ENCODE measurements at regions not wholly inside any gene's neighbourhood (a gene's known extent, or its start where the extent isn't known, plus 50 kb on each side); places are given as distances from the start of the nearest gene placed in this dataset.
"Not testable (repeated sequence)": the region's sequence is repeated elsewhere in the genome, so short reads cannot be mapped to it uniquely, and the experiment has no call there.

- H3K4me1 ChIP-seq (ENCODE audit: insufficient read depth, low read length), result no peaks in the 10 kb centered on the region
- H3K9me3 ChIP-seq (ENCODE audit: low read length), result no peaks in the 10 kb centered on the region
- no peaks in the 10 kb centered on the region for H3K27me3 ChIP-seq (ENCODE audit: control insufficient read depth in 1 of 2, insufficient read depth in 2 of 2, low read length in 2 of 2)
- H3K4me3 ChIP-seq (ENCODE audit: low read depth in 1 of 2, low read length in 2 of 2), result no peak overlapping the region
- no peak overlapping the region for H3K27ac ChIP-seq (ENCODE audit: low read depth, low read length)
- H3K36me3 ChIP-seq (ENCODE audit: insufficient read depth, low read length), result no peaks in the 10 kb centered on the region
- no peak overlapping the region for H3K9ac ChIP-seq (ENCODE audit: low read length)
Measured at GRCh38 chr10:28478646-28479045, 54.3 kb upstream of the WAC start.

- Histone ChIP-seq H3K4me1 (ENCODE audit: insufficient read depth, low read length) (no peaks in the 10 kb centered on the region), H3K36me3 (ENCODE audit: insufficient read depth, low read length) (no peaks in the 10 kb centered on the region), H3K9ac (ENCODE audit: low read length) (no peak overlapping the region), H3K9me3 (ENCODE audit: low read length) (no peaks in the 10 kb centered on the region), H3K27me3 (ENCODE audit: control insufficient read depth in 1 of 2, insufficient read depth in 2 of 2, low read length in 2 of 2) (no peaks in the 10 kb centered on the region), H3K4me3 (ENCODE audit: low read depth in 1 of 2, low read length in 2 of 2) (no peak overlapping the region), H3K27ac (ENCODE audit: low read depth, low read length) (no peak overlapping the region)
Measured at GRCh38 chr10:28479425-28479865, 53.5 kb upstream of the WAC start.

GRCh38 chr10:28479927-28480627, 52.8 kb upstream of the WAC start:
- Histone ChIP-seq H3K4me3 (ENCODE audit: low read depth in 1 of 2, low read length in 2 of 2) (no peak overlapping the region), H3K27ac (ENCODE audit: low read depth, low read length) (no peak overlapping the region), H3K4me1 (ENCODE audit: insufficient read depth, low read length) (no peaks in the 10 kb centered on the region), H3K27me3 (ENCODE audit: control insufficient read depth in 1 of 2, insufficient read depth in 2 of 2, low read length in 2 of 2) (no peaks in the 10 kb centered on the region), H3K9ac (ENCODE audit: low read length) (no peak overlapping the region), H3K9me3 (ENCODE audit: low read length) (no peaks in the 10 kb centered on the region), H3K36me3 (ENCODE audit: insufficient read depth, low read length) (no peaks in the 10 kb centered on the region)

GRCh38 chr10:28480628-28480965, 52.3 kb upstream of the WAC start:
- Histone ChIP-seq H3K4me3 (ENCODE audit: low read depth in 1 of 2, low read length in 2 of 2) (no peak overlapping the region), H3K4me1 (ENCODE audit: insufficient read depth, low read length) (no peaks in the 10 kb centered on the region)

GRCh38 chr10:28481346-28481745, 51.6 kb upstream of the WAC start:
- H3K27ac ChIP-seq (ENCODE audit: low read depth, low read length); H3K9me3 ChIP-seq (ENCODE audit: low read length); H3K9ac ChIP-seq (ENCODE audit: low read length); H3K27me3 ChIP-seq (ENCODE audit: control insufficient read depth in 1 of 2, insufficient read depth in 2 of 2, low read length in 2 of 2); H3K4me3 ChIP-seq (ENCODE audit: low read depth in 1 of 2, low read length in 2 of 2); H3K36me3 ChIP-seq (ENCODE audit: insufficient read depth, low read length); H3K4me1 ChIP-seq (ENCODE audit: insufficient read depth, low read length): not testable (repeated sequence)

More at GRCh38 chr10:28480628-28480965, 52.3 kb upstream of the WAC start:
- no peaks in the 10 kb centered on the region for H3K36me3 ChIP-seq (ENCODE audit: insufficient read depth, low read length)
- no peaks in the 10 kb centered on the region for H3K27me3 ChIP-seq (ENCODE audit: control insufficient read depth in 1 of 2, insufficient read depth in 2 of 2, low read length in 2 of 2)
- no peaks in the 10 kb centered on the region for H3K9me3 ChIP-seq (ENCODE audit: low read length)
- H3K27ac ChIP-seq (ENCODE audit: low read depth, low read length), result no peak overlapping the region
- H3K9ac ChIP-seq (ENCODE audit: low read length), result no peak overlapping the region

GRCh38 chr10:28481968-28482367, 51.0 kb upstream of the WAC start:
- H3K27ac ChIP-seq (ENCODE audit: low read depth, low read length), result no peak overlapping the region
- no peaks in the 10 kb centered on the region for H3K27me3 ChIP-seq (ENCODE audit: control insufficient read depth in 1 of 2, insufficient read depth in 2 of 2, low read length in 2 of 2)
- no peaks in the 10 kb centered on the region for H3K4me1 ChIP-seq (ENCODE audit: insufficient read depth, low read length)
- no peak overlapping the region for H3K9ac ChIP-seq (ENCODE audit: low read length)
- H3K9me3 ChIP-seq (ENCODE audit: low read length), result no peaks in the 10 kb centered on the region
- no peak overlapping the region for H3K4me3 ChIP-seq (ENCODE audit: low read depth in 1 of 2, low read length in 2 of 2)
- H3K36me3 ChIP-seq (ENCODE audit: insufficient read depth, low read length), result no peaks in the 10 kb centered on the region
